RKO (cell line): ENCODE measurements at regions not wholly inside any gene's neighbourhood (a gene's known extent, or its start where the extent isn't known, plus 50 kb on each side); places are given as distances from the start of the nearest gene placed in this dataset.
A peak's percentile ranks its signal among the peaks of the same experiment; 100 is the strongest.

Experiments used
- DNase-seq: peaks from one replicate; pipeline ENCODE4 v3.0.0-alpha.2; 2016; ENCODE audit warnings: low spot score

- DNase-seq = peak; percentile 67
Measured at GRCh38 chr9:105064248-105065097, 136.5 kb upstream of the ABCA1 start.

GRCh38 chr9:105065098-105066088, 137.4 kb upstream of the ABCA1 start:
- no peak for DNase-seq

- no peak for DNase-seq
Measured at GRCh38 chr9:105066275-105066865, 138.4 kb upstream of the ABCA1 start.

- peak; percentile 62 for DNase-seq
Measured at GRCh38 chr9:105067895-105068580, 140.1 kb upstream of the ABCA1 start.

- no peak for DNase-seq
Measured at GRCh38 chr9:105069285-105069684, 141.3 kb upstream of the ABCA1 start.

- DNase-seq = no peak
Measured at GRCh38 chr9:105069696-105070095, 141.7 kb upstream of the ABCA1 start.

GRCh38 chr9:105070176-105070575, 142.2 kb upstream of the ABCA1 start:
- no peak for DNase-seq

- DNase-seq = no peak
Measured at GRCh38 chr9:105072476-105072875, 144.5 kb upstream of the ABCA1 start.

- DNase-seq = no peak
Measured at GRCh38 chr9:105073147-105073546, 145.2 kb upstream of the ABCA1 start.

GRCh38 chr9:105074491-105074890, 146.5 kb upstream of the ABCA1 start:
- no peak for DNase-seq

GRCh38 chr9:105076729-105077128, 148.8 kb upstream of the ABCA1 start:
- DNase-seq = no peak

GRCh38 chr9:105079457-105079856, 151.5 kb upstream of the ABCA1 start:
- DNase-seq = no peak

- DNase-seq = no peak
Measured at GRCh38 chr9:105082843-105083242, 154.9 kb upstream of the ABCA1 start.

GRCh38 chr9:105083256-105083655, 155.3 kb upstream of the ABCA1 start:
- no peak for DNase-seq

- no peak for DNase-seq
Measured at GRCh38 chr9:105087910-105088898, 156.2 kb upstream of the SLC44A1 start.

GRCh38 chr9:105089874-105090273, 154.6 kb upstream of the SLC44A1 start:
- DNase-seq = no peak

GRCh38 chr9:105091004-105091640, 153.3 kb upstream of the SLC44A1 start:
- DNase-seq = no peak

GRCh38 chr9:105093685-105094084, 150.8 kb upstream of the SLC44A1 start:
- DNase-seq = no peak

- no peak for DNase-seq
Measured at GRCh38 chr9:105098370-105098769, 146.1 kb upstream of the SLC44A1 start.

- DNase-seq = peak; percentile 52
Measured at GRCh38 chr9:105103776-105104175, 140.7 kb upstream of the SLC44A1 start.
